PC-9 (cell line): ENCODE measurements at regions not wholly inside any gene's neighbourhood (a gene's known extent, or its start where the extent isn't known, plus 50 kb on each side); places are given as distances from the start of the nearest gene placed in this dataset.

Experiments
- BruUV-seq: library from RNA; stranded (reverse); fragments of 400-500 nt; replicated peaks from 2 replicates; lab custom pipeline; 2021; lab: Mats Ljungman, UMichigan
- CTCF ChIA-PET: fragments of 300-600 bp; sonication (Branson Sonifier 250); formaldehyde crosslinking; loops from one replicate; lab custom pipeline; 2022; ENCODE audit warnings: antibody characterized with exemption; lab: Charles Lee
- POLR2A ChIA-PET: fragments of 300-600 bp; sonication (Branson Sonifier 250); formaldehyde crosslinking; loops from one replicate; lab custom pipeline; 2022; ENCODE audit warnings: antibody characterized with exemption; ENCODE audit not compliant: unreplicated experiment; lab: Charles Lee
- DNase-seq, 2 experiments: peaks; one replicate each; pipeline versions ENCODE4 v3.0.0 to v3.0.0-alpha.2; 2015 to 2022; ENCODE audit warnings: mixed read lengths in 1 of 2
- H2AFZ ChIP-seq: fragments of 200-600 bp; sonication (generic); 2 replicates; pipeline ENCODE4 v1.8.1; 2017; ENCODE audit warnings: antibody characterized with exemption
- H3F3A ChIP-seq: fragments of 200-600 bp; sonication (generic); 2 replicates; pipeline ENCODE4 v1.8.1; 2017; ENCODE audit warnings: antibody characterized with exemption, mild to moderate bottlenecking, low read depth; ENCODE audit not compliant: insufficient read depth
- H3K27ac ChIP-seq: fragments of 200-600 bp; sonication (generic); 2 replicates; pipeline ENCODE4 v1.6.1; 2016; ENCODE audit warnings: mixed run types
- H3K27me3 ChIP-seq: fragments of 200-600 bp; sonication (generic); 2 replicates; pipeline ENCODE4 v1.6.1; 2016; ENCODE audit warnings: low read depth, mixed run types; ENCODE audit not compliant: insufficient read depth
- H3K36me3 ChIP-seq: fragments of 200-600 bp; sonication (generic); 2 replicates; pipeline ENCODE4 v1.6.1; 2016; ENCODE audit warnings: low read depth, mixed run types
- H3K4me1 ChIP-seq: fragments of 200-600 bp; sonication (generic); replicated peaks from 2 replicates; pipeline ENCODE4 v1.6.1; 2016; ENCODE audit warnings: mixed run types; ENCODE audit not compliant: insufficient read depth
- H3K4me2 ChIP-seq: fragments of 200-600 bp; sonication (generic); 2 replicates; pipeline ENCODE4 v1.6.1; 2017; ENCODE audit warnings: mixed run types
- H3K4me3 ChIP-seq: fragments of 200-600 bp; sonication (generic); 2 replicates; pipeline ENCODE4 v1.6.1; 2016; ENCODE audit warnings: mixed run types
- H3K79me2 ChIP-seq: fragments of 200-600 bp; sonication (generic); 2 replicates; pipeline ENCODE4 v1.6.1; 2017; ENCODE audit warnings: low read depth, mixed run types
- H3K9me2 ChIP-seq: fragments of 200-600 bp; sonication (generic); 2 replicates; pipeline ENCODE4 v1.8.1; 2017; ENCODE audit warnings: mild to moderate bottlenecking; ENCODE audit not compliant: insufficient read depth
- H3K9me3 ChIP-seq: fragments of 200-600 bp; sonication (generic); 2 replicates; pipeline ENCODE4 v1.8.1; 2016; ENCODE audit warnings: low read depth; ENCODE audit not compliant: insufficient read depth
- H4K20me1 ChIP-seq: fragments of 200-600 bp; sonication (generic); 2 replicates; pipeline ENCODE4 v1.8.1; 2017; ENCODE audit not compliant: insufficient read depth
- EZH2 ChIP-seq: fragments of 200-600 bp; sonication (generic); IDR thresholded peaks from 2 replicates; pipeline ENCODE4 v1.8.0; 2017; ENCODE audit warnings: antibody characterized with exemption, low read depth
- intact Hi-C: fragments of 100-400 bp; cut with micrococcal nuclease; formaldehyde crosslinking; loops from one replicate; pipeline ENCODE4 v1.10.0; 2022; ENCODE audit not compliant: unreplicated experiment
- TF ChIP-seq, protein P1 (sequence below): fragments of 200-600 bp; sonication (generic); conservative IDR thresholded peaks from 2 replicates; pipeline ENCODE4 v1.6.1; 2017; ENCODE audit warnings: mixed run types, antibody characterized with exemption, mild to moderate bottlenecking, moderate library complexity

DNA sequence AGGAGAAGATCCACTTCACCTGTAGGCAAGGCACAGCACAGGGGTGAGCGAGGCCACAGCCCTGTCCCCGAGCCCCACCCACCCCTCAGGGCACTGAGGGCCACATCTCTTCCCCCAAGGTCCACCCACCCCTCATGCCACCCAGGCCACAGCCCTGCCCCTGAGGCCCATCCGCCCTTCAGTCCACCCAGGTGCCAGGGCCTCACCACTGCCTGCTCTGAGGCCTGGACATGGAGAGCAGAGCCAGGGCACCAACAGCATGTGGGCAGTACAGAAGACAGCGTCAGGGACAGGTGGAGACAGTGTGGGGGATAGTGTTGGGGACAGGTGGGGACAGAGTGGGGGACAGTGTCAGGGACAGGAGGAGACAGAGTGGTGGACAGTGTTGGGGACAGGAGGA is 138.3 kb downstream of the TMEM121 start:
- POLR2A ChIA-PET, result no interaction called here
- H2AFZ ChIP-seq, result no peak overlapping the region
- no peaks in the 10 kb centered on the region for H3K36me3 ChIP-seq
- peaks cover 34% of the 10 kb centered on the region for H3K27me3 ChIP-seq
- no peaks in the 10 kb centered on the region for H3F3A ChIP-seq
- no peaks in the 10 kb centered on the region for H3K79me2 ChIP-seq
- H3K9me3 ChIP-seq, result no peaks in the 10 kb centered on the region
- CTCF ChIA-PET, result no interaction called here
- no peaks in the 10 kb centered on the region for H3K4me1 ChIP-seq
- intact Hi-C loops, result no loop called here
- no peak overlapping the region for H3K4me3 ChIP-seq
- no peak overlapping the region for H3K27ac ChIP-seq
- no TSS peak for BruUV-seq
- no peaks in the 10 kb centered on the region for H3K9me2 ChIP-seq
- H4K20me1 ChIP-seq, result no peaks in the 10 kb centered on the region
- H3K4me2 ChIP-seq, result no peak overlapping the region
- no peak for TF ChIP-seq EZH2
- TF ChIP-seq, protein P1, sequence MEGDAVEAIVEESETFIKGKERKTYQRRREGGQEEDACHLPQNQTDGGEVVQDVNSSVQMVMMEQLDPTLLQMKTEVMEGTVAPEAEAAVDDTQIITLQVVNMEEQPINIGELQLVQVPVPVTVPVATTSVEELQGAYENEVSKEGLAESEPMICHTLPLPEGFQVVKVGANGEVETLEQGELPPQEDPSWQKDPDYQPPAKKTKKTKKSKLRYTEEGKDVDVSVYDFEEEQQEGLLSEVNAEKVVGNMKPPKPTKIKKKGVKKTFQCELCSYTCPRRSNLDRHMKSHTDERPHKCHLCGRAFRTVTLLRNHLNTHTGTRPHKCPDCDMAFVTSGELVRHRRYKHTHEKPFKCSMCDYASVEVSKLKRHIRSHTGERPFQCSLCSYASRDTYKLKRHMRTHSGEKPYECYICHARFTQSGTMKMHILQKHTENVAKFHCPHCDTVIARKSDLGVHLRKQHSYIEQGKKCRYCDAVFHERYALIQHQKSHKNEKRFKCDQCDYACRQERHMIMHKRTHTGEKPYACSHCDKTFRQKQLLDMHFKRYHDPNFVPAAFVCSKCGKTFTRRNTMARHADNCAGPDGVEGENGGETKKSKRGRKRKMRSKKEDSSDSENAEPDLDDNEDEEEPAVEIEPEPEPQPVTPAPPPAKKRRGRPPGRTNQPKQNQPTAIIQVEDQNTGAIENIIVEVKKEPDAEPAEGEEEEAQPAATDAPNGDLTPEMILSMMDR, result no peak
- DNase-seq, result no peak

DNA sequence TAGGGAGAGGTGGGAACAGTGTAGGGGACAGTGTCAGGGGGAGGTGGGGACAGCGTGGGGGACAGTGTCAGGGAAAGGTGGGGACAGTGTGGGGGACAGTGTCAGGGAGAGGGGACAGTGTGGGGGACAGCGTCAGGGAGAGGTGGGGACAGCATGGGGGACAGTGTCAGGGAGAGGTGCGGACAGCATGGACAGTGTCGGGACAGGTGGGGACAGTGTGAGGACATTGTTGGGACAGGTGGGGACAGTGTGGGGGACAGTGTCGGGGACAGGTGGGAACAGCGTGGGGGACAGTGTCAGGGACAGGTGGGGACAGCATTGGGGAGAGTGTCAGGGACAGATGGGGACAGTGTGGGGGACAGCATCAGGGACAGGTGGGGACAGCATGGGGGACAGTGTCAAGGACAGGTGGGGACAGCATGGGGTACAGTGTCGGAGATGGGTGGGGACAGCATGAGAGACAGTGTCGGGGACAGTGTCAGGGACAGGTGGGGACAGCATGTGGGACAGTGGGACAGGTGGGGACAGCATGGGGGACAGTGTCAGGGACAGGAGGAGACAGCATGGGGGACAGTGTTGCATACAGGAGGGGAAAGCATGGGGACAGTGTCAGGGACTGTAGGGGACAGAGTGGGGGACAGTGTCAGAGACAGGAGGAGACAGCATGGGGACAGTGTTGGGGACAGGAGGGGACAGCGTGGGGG is 139.0 kb downstream of the TMEM121 start:
- H4K20me1 ChIP-seq, result no peaks in the 10 kb centered on the region
- no peak overlapping the region for H3K27ac ChIP-seq
- no peak for DNase-seq
- ChIA-PET CTCF (no interaction called here), POLR2A (no interaction called here)
- no peaks in the 10 kb centered on the region for H3K9me2 ChIP-seq
- H3K27me3 ChIP-seq, result peaks cover 39% of the 10 kb centered on the region
- intact Hi-C loops, result no loop called here
- no peaks in the 10 kb centered on the region for H3K36me3 ChIP-seq
- H3K9me3 ChIP-seq, result no peaks in the 10 kb centered on the region
- BruUV-seq, result no TSS peak
- H3K79me2 ChIP-seq, result no peaks in the 10 kb centered on the region
- H3K4me1 ChIP-seq, result no peaks in the 10 kb centered on the region
- H3F3A ChIP-seq, result no peaks in the 10 kb centered on the region
- H2AFZ ChIP-seq, result no peak overlapping the region
- no peak overlapping the region for H3K4me2 ChIP-seq
- H3K4me3 ChIP-seq, result no peak overlapping the region
- TF ChIP-seq, protein P1, result no peak
- no peak for TF ChIP-seq EZH2

DNA sequence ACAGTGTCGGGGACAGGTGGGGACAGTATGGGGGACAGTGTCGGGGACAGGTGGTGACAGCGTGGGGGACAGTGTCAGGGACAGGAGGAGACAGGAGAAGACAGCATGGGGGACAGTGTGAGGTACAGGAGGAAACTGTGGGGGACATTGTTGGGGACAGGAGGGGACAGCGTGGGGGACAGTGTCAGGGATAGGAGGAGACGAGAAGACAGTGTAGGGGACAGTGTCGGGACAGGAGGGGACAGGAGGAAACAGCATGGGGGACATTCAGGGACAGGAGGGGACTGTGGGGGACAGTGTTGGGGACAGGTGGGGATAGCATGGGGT is 139.5 kb downstream of the TMEM121 start:
- H3K79me2 ChIP-seq, result no peaks in the 10 kb centered on the region
- H3K36me3 ChIP-seq, result no peaks in the 10 kb centered on the region
- no peaks in the 10 kb centered on the region for H3K9me3 ChIP-seq
- H4K20me1 ChIP-seq, result no peaks in the 10 kb centered on the region
- ChIA-PET POLR2A (no interaction called here), CTCF (no interaction called here)
- no peaks in the 10 kb centered on the region for H3K9me2 ChIP-seq
- intact Hi-C loops, result no loop called here
- H3K4me1 ChIP-seq, result no peaks in the 10 kb centered on the region
- no peak overlapping the region for H3K27ac ChIP-seq
- BruUV-seq, result no TSS peak
- no peak overlapping the region for H3K4me2 ChIP-seq
- TF ChIP-seq, protein P1, result no peak
- TF ChIP-seq EZH2, result no peak
- DNase-seq, result no peak
- peaks cover 41% of the 10 kb centered on the region for H3K27me3 ChIP-seq
- H2AFZ ChIP-seq, result no peak overlapping the region
- no peaks in the 10 kb centered on the region for H3F3A ChIP-seq
- H3K4me3 ChIP-seq, result no peak overlapping the region
